ENCODE measurements at regions not wholly inside any gene's neighbourhood (a gene's known extent, or its start where the extent isn't known, plus 50 kb on each side); places are given as distances from the start of the nearest gene placed in this dataset.

DNA sequence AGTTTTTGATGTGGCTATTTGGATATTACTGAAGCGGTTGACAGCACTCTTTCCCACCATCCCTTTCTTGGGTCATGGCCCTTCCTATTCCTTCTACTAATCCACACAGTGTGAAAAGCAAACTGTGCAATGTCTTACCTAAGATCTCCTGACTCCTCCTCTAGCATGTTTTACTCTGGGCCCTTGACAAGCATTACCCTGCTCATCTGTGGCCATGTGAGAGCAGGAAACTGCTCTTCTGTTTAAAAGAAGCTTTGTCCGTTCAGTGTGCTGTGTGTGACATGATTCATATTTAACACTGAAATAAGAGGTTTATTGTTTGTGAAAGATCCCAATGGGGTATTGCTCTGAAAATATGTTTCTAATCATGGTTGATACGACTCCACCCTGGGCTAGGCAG, 1022.5 kb downstream of the AACS start:
- H3K36me3 ChIP-seq (replicated peaks in 1 of 2; ENCODE audit: control extremely low read depth in 1 of 2, control insufficient read depth in 1 of 2, extremely low read depth in 1 of 2, insufficient read depth in 2 of 2, low read length in 1 of 2): no peaks in the 10 kb centered on the region
- H3K4me1 Mint-ChIP-seq: no peaks in the 10 kb centered on the region
- H3K4me2 ChIP-seq (replicated peaks; ENCODE audit: low read depth, low read length, poor library complexity, severe bottlenecking): no peak overlapping the region
- no peak for DNase-seq
- ChIA-PET POLR2A (no interaction called here), CTCF (no interaction called here)
- H3K27ac ChIP-seq (ENCODE audit: low read length in 2 of 2): no peak overlapping the region
- TF ChIP-seq EZH2 (IDR thresholded peaks at IDR 0.05; ENCODE audit: borderline replicate concordance, insufficient read depth, low read depth, low read length, poor library complexity, severe bottlenecking): no peak
- TF ChIP-seq, protein P1, sequence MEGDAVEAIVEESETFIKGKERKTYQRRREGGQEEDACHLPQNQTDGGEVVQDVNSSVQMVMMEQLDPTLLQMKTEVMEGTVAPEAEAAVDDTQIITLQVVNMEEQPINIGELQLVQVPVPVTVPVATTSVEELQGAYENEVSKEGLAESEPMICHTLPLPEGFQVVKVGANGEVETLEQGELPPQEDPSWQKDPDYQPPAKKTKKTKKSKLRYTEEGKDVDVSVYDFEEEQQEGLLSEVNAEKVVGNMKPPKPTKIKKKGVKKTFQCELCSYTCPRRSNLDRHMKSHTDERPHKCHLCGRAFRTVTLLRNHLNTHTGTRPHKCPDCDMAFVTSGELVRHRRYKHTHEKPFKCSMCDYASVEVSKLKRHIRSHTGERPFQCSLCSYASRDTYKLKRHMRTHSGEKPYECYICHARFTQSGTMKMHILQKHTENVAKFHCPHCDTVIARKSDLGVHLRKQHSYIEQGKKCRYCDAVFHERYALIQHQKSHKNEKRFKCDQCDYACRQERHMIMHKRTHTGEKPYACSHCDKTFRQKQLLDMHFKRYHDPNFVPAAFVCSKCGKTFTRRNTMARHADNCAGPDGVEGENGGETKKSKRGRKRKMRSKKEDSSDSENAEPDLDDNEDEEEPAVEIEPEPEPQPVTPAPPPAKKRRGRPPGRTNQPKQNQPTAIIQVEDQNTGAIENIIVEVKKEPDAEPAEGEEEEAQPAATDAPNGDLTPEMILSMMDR (IDR thresholded peaks at IDR 0.05): no peak
- H3K27me3 ChIP-seq (replicated peaks in 1 of 4; ENCODE audit: control extremely low read depth in 1 of 4, control insufficient read depth in 3 of 4, insufficient read depth in 4 of 4, low read length in 3 of 4): no peaks in the 10 kb centered on the region
- no peak overlapping the region for H2AFZ ChIP-seq (ENCODE audit: insufficient read depth, low read depth, low read length, poor library complexity, severe bottlenecking)
- ATAC-seq (ENCODE audit: low read depth): no peak
- no peaks in the 10 kb centered on the region for H3K9me3 Mint-ChIP-seq (ENCODE audit: insufficient read depth)
- no CpG with 5 or more reads among the region's 3 CpGs for WGBS (ENCODE audit: insufficient coverage)
- H3K27ac Mint-ChIP-seq: no peak overlapping the region
- no peak overlapping the region for H3K9ac ChIP-seq (ENCODE audit: low read length)
- no peaks in the 10 kb centered on the region for H3K27me3 Mint-ChIP-seq
- intact Hi-C loops (cut with micrococcal nuclease): no loop called here
- H4K20me1 ChIP-seq (ENCODE audit: control insufficient read depth, insufficient read depth, low read length, poor library complexity, severe bottlenecking): no peaks in the 10 kb centered on the region
- no peaks in the 10 kb centered on the region for H3K79me2 ChIP-seq (ENCODE audit: control insufficient read depth, insufficient read depth, low read length)
- no peak overlapping the region for H3K4me3 Mint-ChIP-seq
- no peak overlapping the region for H3K4me3 ChIP-seq (ENCODE audit: control extremely low read depth in 1 of 5, extremely low read depth in 1 of 5, insufficient read depth in 1 of 5, low read depth in 2 of 5, low read length in 4 of 5)
- H3K9me3 ChIP-seq (ENCODE audit: control extremely low read depth in 1 of 3, control insufficient read depth in 2 of 3, insufficient read depth in 1 of 3, low read length in 2 of 3): peaks cover 0 to 9% (median 0%) of the 10 kb centered on the region in 3 donors
- no peaks in the 10 kb centered on the region for H3K4me1 ChIP-seq (ENCODE audit: control insufficient read depth in 2 of 2, insufficient read depth in 2 of 2, low read length in 2 of 2)

DNA sequence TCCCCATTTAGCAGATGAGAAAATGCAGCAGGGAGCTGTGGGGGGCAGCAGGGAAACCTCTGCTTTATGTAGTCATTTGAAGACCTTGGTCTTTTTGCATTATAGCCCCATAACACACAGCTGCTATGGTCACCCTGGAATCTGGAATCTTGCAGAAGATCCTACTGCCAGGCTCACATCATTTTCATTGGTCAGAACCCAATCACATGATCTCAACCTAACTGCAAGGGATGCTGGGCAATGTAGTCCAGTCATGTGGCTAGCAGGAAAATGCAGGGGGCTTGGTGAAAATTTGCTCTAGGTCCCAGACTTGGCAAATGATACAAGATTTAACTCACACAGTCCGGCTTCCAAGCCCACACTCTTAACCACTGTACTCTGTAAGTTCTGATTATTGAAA, 1028.7 kb downstream of the AACS start:
- Histone ChIP-seq H3K27me3 (replicated peaks in 1 of 4; ENCODE audit: control extremely low read depth in 1 of 4, control insufficient read depth in 3 of 4, insufficient read depth in 4 of 4, low read length in 3 of 4) (no peaks in the 10 kb centered on the region), H3K9me3 (ENCODE audit: control extremely low read depth in 1 of 3, control insufficient read depth in 2 of 3, insufficient read depth in 1 of 3, low read length in 2 of 3) (peaks cover 0 to 9% (median 0%) of the 10 kb centered on the region in 3 donors), H4K20me1 (ENCODE audit: control insufficient read depth, insufficient read depth, low read length, poor library complexity, severe bottlenecking) (no peaks in the 10 kb centered on the region), H2AFZ (ENCODE audit: insufficient read depth, low read depth, low read length, poor library complexity, severe bottlenecking) (no peak overlapping the region), H3K4me1 (ENCODE audit: control insufficient read depth in 2 of 2, insufficient read depth in 2 of 2, low read length in 2 of 2) (no peaks in the 10 kb centered on the region), H3K79me2 (ENCODE audit: control insufficient read depth, insufficient read depth, low read length) (no peaks in the 10 kb centered on the region), H3K36me3 (replicated peaks in 1 of 2; ENCODE audit: control extremely low read depth in 1 of 2, control insufficient read depth in 1 of 2, extremely low read depth in 1 of 2, insufficient read depth in 2 of 2, low read length in 1 of 2) (no peaks in the 10 kb centered on the region), H3K9ac (ENCODE audit: low read length) (no peak overlapping the region), H3K4me3 (ENCODE audit: control extremely low read depth in 1 of 5, extremely low read depth in 1 of 5, insufficient read depth in 1 of 5, low read depth in 2 of 5, low read length in 4 of 5) (no peak overlapping the region), H3K27ac (ENCODE audit: low read length in 2 of 2) (no peak overlapping the region), H3K4me2 (replicated peaks; ENCODE audit: low read depth, low read length, poor library complexity, severe bottlenecking) (no peak overlapping the region)
- intact Hi-C loops (cut with micrococcal nuclease): no loop called here
- no CpG with 5 or more reads among the region's 1 CpG for WGBS (ENCODE audit: insufficient coverage)
- Mint-ChIP-seq H3K27me3 (no peaks in the 10 kb centered on the region), H3K4me3 (no peak overlapping the region), H3K4me1 (no peaks in the 10 kb centered on the region), H3K9me3 (ENCODE audit: insufficient read depth) (no peaks in the 10 kb centered on the region), H3K27ac (no peak overlapping the region)
- ChIA-PET CTCF (no interaction called here), POLR2A (no interaction called here)
- DNase-seq: no peak
- no peak for ATAC-seq (ENCODE audit: low read depth)
- TF ChIP-seq, protein P1 (IDR thresholded peaks at IDR 0.05): no peak
- no peak for TF ChIP-seq EZH2 (IDR thresholded peaks at IDR 0.05; ENCODE audit: borderline replicate concordance, insufficient read depth, low read depth, low read length, poor library complexity, severe bottlenecking)

Measured in B cell (primary cell).